B cell (primary cell): ENCODE measurements at regions not wholly inside any gene's neighbourhood (a gene's known extent, or its start where the extent isn't known, plus 50 kb on each side); places are given as distances from the start of the nearest gene placed in this dataset.

Source experiments
- ATAC-seq: fragments of 200-7000 bp; cut with Tn5 transposase; one replicate; pipeline ENCODE4 v1.10.0; 2021; ENCODE audit warnings: low read depth, mild to moderate bottlenecking, moderate number of reproducible peaks, moderate library complexity
- CTCF ChIA-PET: fragments of 350-600 bp; sonication (Branson Sonifier 250); formaldehyde crosslinking; loops from one replicate; lab custom pipeline; 2021; ENCODE audit warnings: antibody characterized with exemption, inconsistent platforms; lab: Charles Lee
- POLR2A ChIA-PET: fragments of 350-600 bp; sonication (Branson Sonifier 250); formaldehyde crosslinking; loops from one replicate; lab custom pipeline; 2021; ENCODE audit warnings: antibody characterized with exemption; lab: Charles Lee
- DNase-seq: peaks from one replicate; pipeline ENCODE4 v3.0.0; 2013
- H2AFZ ChIP-seq: 2 replicates; pipeline ENCODE4 v1.6.1; 2012; ENCODE audit warnings: mild to moderate bottlenecking, low read depth, low read length; ENCODE audit not compliant: insufficient read depth, poor library complexity, severe bottlenecking
- H3K27ac ChIP-seq, 2 donors: 1 replicate in 1 of 2; 2 replicates in 1 of 2; pipeline ENCODE4 v1.5.1; 2012 to 2013; ENCODE audit warnings: low read length in 2 of 2, mild to moderate bottlenecking in 2 of 2, moderate library complexity in 1 of 2
- H3K27me3 ChIP-seq, 4 experiments: fragments of 200-600 bp in 1 of 4; sonication (generic) in 1 of 4; replicated peaks in 1 of 4; 1 replicate in 2 of 4; 2 replicates in 2 of 4; pipeline versions ENCODE4 v1.6.1 to v1.7.0; 2013 to 2016; ENCODE audit warnings: low read length in 3 of 4, mild to moderate bottlenecking in 2 of 4, mixed read lengths in 1 of 4, moderate library complexity in 1 of 4; ENCODE audit not compliant: insufficient read depth in 4 of 4, control insufficient read depth in 3 of 4; ENCODE audit errors: control extremely low read depth in 1 of 4
- H3K36me3 ChIP-seq, 2 experiments: replicated peaks in 1 of 2; 1 replicate in 1 of 2; 2 replicates in 1 of 2; pipeline versions ENCODE4 v1.6.1 to v1.7.1; 2013; ENCODE audit warnings: low read length in 1 of 2; ENCODE audit not compliant: insufficient read depth in 2 of 2, control insufficient read depth in 1 of 2; ENCODE audit errors: control extremely low read depth in 1 of 2, extremely low read depth in 1 of 2
- H3K4me1 ChIP-seq, 2 donors: fragments of 200-600 bp in 1 of 2; sonication (generic) in 1 of 2; 1 replicate in 1 of 2; 2 replicates in 1 of 2; pipeline versions ENCODE4 v1.5.1 to v1.6.1; 2013 to 2017; ENCODE audit warnings: low read length in 2 of 2; ENCODE audit not compliant: control insufficient read depth in 2 of 2, insufficient read depth in 2 of 2
- H3K4me2 ChIP-seq: replicated peaks from 2 replicates; pipeline ENCODE3; 2012; ENCODE audit warnings: mild to moderate bottlenecking, low read depth, low read length; ENCODE audit not compliant: poor library complexity, severe bottlenecking
- H3K4me3 ChIP-seq, 5 experiments: fragments of 200-600 bp in 1 of 5; sonication (generic) in 1 of 5; 1 replicate in 3 of 5; 2 replicates in 2 of 5; pipeline versions ENCODE4 v1.5.1 to v1.7.0; 2011 to 2016; ENCODE audit warnings: low read length in 4 of 5, mild to moderate bottlenecking in 4 of 5, low read depth in 2 of 5, control low read depth in 1 of 5, moderate library complexity in 1 of 5; ENCODE audit not compliant: insufficient read depth in 1 of 5; ENCODE audit errors: control extremely low read depth in 1 of 5, extremely low read depth in 1 of 5
- H3K79me2 ChIP-seq: fragments of 200-600 bp; sonication (generic); one replicate; pipeline ENCODE4 v1.6.0; 2016; ENCODE audit warnings: low read length; ENCODE audit not compliant: control insufficient read depth, insufficient read depth
- H3K9ac ChIP-seq: fragments of 200-600 bp; sonication (generic); 2 replicates; pipeline ENCODE4 v1.6.1; 2017; ENCODE audit warnings: mild to moderate bottlenecking, low read length, moderate library complexity
- H3K9me3 ChIP-seq, 3 donors: one replicate each; pipeline versions ENCODE4 v1.6.1 to v1.7.1; 2013; ENCODE audit warnings: low read length in 2 of 3; ENCODE audit not compliant: control insufficient read depth in 2 of 3, insufficient read depth in 1 of 3; ENCODE audit errors: control extremely low read depth in 1 of 3
- H4K20me1 ChIP-seq: 2 replicates; pipeline ENCODE4 v1.6.0; 2012; ENCODE audit warnings: mild to moderate bottlenecking, low read length; ENCODE audit not compliant: insufficient read depth, control insufficient read depth, poor library complexity, severe bottlenecking
- H3K27ac Mint-ChIP-seq: one replicate; pipeline ENCODE4 v1.8.0; 2021; ENCODE audit warnings: mixed read lengths
- H3K27me3 Mint-ChIP-seq: one replicate; pipeline ENCODE4 v1.8.0; 2021; ENCODE audit warnings: mixed read lengths
- H3K4me1 Mint-ChIP-seq: one replicate; pipeline ENCODE4 v1.8.0; 2021; ENCODE audit warnings: mixed read lengths
- H3K4me3 Mint-ChIP-seq: one replicate; pipeline ENCODE4 v1.8.0; 2021; ENCODE audit warnings: mixed read lengths
- H3K9me3 Mint-ChIP-seq: one replicate; pipeline ENCODE4 v1.8.0; 2022; ENCODE audit warnings: mixed read lengths; ENCODE audit not compliant: insufficient read depth
- EZH2 ChIP-seq: IDR thresholded peaks from 2 replicates; pipeline ENCODE4 v1.6.1; 2012; ENCODE audit warnings: borderline replicate concordance, low read depth, mild to moderate bottlenecking, moderate library complexity, low read length; ENCODE audit not compliant: insufficient read depth, poor library complexity, severe bottlenecking
- whole genome bisulfite sequencing: methylation state at CpG from one replicate; pipeline ENCODE4 v1.1.5; 2013; ENCODE audit warnings: missing lambda C conversion rate; ENCODE audit not compliant: insufficient coverage; 5-methylcytosine and 5-hydroxymethylcytosine counted together
- intact Hi-C: fragments of 100-400 bp; cut with micrococcal nuclease; formaldehyde crosslinking; loops from one replicate; pipeline ENCODE4 v1.10.0; 2022
- TF ChIP-seq, protein P1 (sequence below): fragments of 200-600 bp; IDR thresholded peaks from one replicate; pipeline ENCODE4 v1.8.0; 2022; ENCODE audit warnings: antibody characterized with exemption, mild to moderate bottlenecking

DNA sequence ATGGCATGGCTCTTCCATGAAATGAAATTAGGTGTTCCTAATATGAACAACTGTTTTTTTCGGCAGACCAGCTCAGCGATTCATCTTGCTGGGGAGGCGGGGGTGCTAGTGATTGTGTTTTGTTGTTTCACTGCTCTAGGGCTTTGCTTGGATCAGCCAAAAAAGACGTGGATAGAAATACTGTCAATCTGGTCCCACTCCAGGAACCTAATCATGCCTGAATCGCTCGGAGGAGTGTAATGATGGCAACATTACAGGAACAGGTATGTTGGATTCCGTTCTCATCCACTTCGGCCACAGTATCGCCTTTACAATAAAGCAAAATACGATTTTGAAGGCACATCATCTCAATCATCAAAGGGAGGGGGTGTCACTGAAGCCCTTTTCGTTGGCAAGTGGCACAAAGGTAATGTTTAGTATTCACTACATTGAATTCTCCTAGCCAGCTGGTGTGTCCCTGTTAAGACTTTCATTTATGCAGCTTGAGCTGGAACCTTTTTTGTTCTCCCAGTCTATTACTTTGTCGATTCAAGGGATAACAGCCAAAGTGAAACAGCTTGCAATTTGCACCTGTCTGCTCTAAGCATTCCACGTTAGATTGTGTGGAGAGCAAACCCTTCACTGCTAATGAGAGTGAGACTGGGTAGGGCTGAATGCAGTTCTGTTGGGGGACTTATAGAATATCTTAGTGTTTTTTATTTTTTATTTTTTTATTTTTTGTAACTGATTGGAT is 477.7 kb downstream of the TFAP2A start:
- H3K9me3 Mint-ChIP-seq: peaks cover 2% of the 10 kb centered on the region
- DNase-seq (no peak), ATAC-seq (no peak)
- intact Hi-C loops: no loop called here
- WGBS: 88% methylated on average over 9 of the region's 13 CpGs
- ChIA-PET POLR2A (no interaction called here), CTCF (no interaction called here)
- Histone ChIP-seq H4K20me1 (no peaks in the 10 kb centered on the region), H3K79me2 (no peaks in the 10 kb centered on the region), H3K36me3 (no peaks in the 10 kb centered on the region), H3K4me2 (no peak overlapping the region), H2AFZ (no peak overlapping the region), H3K27ac (no peak overlapping the region), H3K9ac (no peak overlapping the region), H3K27me3 (no peaks in the 10 kb centered on the region), H3K9me3 (peaks cover 0 to 5% (median 0%) of the 10 kb centered on the region in 3 donors), H3K4me1 (no peaks in the 10 kb centered on the region), H3K4me3 (no peak overlapping the region)
- TF ChIP-seq, protein P1, sequence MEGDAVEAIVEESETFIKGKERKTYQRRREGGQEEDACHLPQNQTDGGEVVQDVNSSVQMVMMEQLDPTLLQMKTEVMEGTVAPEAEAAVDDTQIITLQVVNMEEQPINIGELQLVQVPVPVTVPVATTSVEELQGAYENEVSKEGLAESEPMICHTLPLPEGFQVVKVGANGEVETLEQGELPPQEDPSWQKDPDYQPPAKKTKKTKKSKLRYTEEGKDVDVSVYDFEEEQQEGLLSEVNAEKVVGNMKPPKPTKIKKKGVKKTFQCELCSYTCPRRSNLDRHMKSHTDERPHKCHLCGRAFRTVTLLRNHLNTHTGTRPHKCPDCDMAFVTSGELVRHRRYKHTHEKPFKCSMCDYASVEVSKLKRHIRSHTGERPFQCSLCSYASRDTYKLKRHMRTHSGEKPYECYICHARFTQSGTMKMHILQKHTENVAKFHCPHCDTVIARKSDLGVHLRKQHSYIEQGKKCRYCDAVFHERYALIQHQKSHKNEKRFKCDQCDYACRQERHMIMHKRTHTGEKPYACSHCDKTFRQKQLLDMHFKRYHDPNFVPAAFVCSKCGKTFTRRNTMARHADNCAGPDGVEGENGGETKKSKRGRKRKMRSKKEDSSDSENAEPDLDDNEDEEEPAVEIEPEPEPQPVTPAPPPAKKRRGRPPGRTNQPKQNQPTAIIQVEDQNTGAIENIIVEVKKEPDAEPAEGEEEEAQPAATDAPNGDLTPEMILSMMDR: no peak
- TF ChIP-seq EZH2: no peak
- no peak overlapping the region for H3K27ac Mint-ChIP-seq
- no peaks in the 10 kb centered on the region for H3K27me3 Mint-ChIP-seq
- no peaks in the 10 kb centered on the region for H3K4me1 Mint-ChIP-seq
- no peak overlapping the region for H3K4me3 Mint-ChIP-seq

DNA sequence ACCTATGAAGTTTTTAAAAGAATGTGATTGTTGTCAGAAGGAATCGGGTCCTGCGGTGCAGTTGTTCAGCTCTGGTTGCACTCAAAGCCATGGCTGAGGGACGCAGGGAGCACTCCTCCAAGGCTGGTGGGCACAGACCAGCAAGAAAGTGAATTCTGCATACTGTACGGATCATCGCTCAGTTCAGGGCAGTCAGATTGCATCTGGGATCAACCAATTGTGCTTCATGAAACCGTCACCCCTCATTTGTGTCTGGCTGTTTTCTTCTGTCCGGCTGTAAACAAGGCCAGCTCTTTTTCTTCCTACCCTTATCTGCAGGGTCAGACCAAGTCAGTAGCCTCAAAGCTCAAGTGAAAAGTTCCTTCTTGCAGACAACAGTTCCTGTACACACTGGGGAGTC is 478.3 kb downstream of the TFAP2A start:
- intact Hi-C loops: no loop called here
- POLR2A ChIA-PET: no interaction called here
- no peaks in the 10 kb centered on the region for H3K27me3 Mint-ChIP-seq
- Histone ChIP-seq H3K4me2 (no peak overlapping the region), H3K9ac (no peak overlapping the region), H3K4me1 (no peaks in the 10 kb centered on the region), H3K4me3 (no peak overlapping the region), H2AFZ (no peak overlapping the region), H3K79me2 (no peaks in the 10 kb centered on the region), H4K20me1 (no peaks in the 10 kb centered on the region), H3K27ac (no peak overlapping the region), H3K27me3 (no peaks in the 10 kb centered on the region), H3K9me3 (no peaks in the 10 kb centered on the region), H3K36me3 (no peaks in the 10 kb centered on the region)
- 66% methylated on average over 6 of the region's 7 CpGs for WGBS
- no peak overlapping the region for H3K27ac Mint-ChIP-seq
- H3K4me1 Mint-ChIP-seq: no peaks in the 10 kb centered on the region
- H3K9me3 Mint-ChIP-seq: peaks cover under 1% of the 10 kb centered on the region
- TF ChIP-seq, protein P1: no peak
- no peak for TF ChIP-seq EZH2
- H3K4me3 Mint-ChIP-seq: no peak overlapping the region
- CTCF ChIA-PET: no interaction called here
- DNase-seq (no peak), ATAC-seq (no peak)
